GM03348 (cell line): ENCODE measurements at regions not wholly inside any gene's neighbourhood (a gene's known extent, or its start where the extent isn't known, plus 50 kb on each side); places are given as distances from the start of the nearest gene placed in this dataset.
"Not testable (repeated sequence)": the region's sequence is repeated elsewhere in the genome, so short reads cannot be mapped to it uniquely, and the experiment has no call there.

Experiments
- DNase-seq: peaks from one replicate; pipeline ENCODE4 v3.0.0; 2012; ENCODE audit warnings: low spot score

- DNase-seq: no peak
Measured at GRCh38 chr13:97520061-97520460, 86.1 kb downstream of the RAP2A start.

- no peak for DNase-seq
Measured at GRCh38 chr13:97520866-97521265, 86.9 kb downstream of the RAP2A start.

GRCh38 chr13:97521726-97522125 lies 87.8 kb downstream of the RAP2A start:
- DNase-seq: no peak

GRCh38 chr13:97522243-97522642 lies 88.3 kb downstream of the RAP2A start:
- no peak for DNase-seq

GRCh38 chr13:97526556-97526955 lies 92.6 kb downstream of the RAP2A start:
- no peak for DNase-seq

GRCh38 chr13:97528518-97528917 lies 94.5 kb downstream of the RAP2A start:
- no peak for DNase-seq

- no peak for DNase-seq
Measured at GRCh38 chr13:97534540-97534939, 100.6 kb downstream of the RAP2A start.

GRCh38 chr13:97535614-97536013 lies 101.6 kb downstream of the RAP2A start:
- no peak for DNase-seq

GRCh38 chr13:97537110-97537509 lies 103.1 kb downstream of the RAP2A start:
- DNase-seq: no peak

- no peak for DNase-seq
Measured at GRCh38 chr13:97538203-97538602, 104.2 kb downstream of the RAP2A start.

GRCh38 chr13:97539651-97540610 lies 106.0 kb downstream of the RAP2A start:
- DNase-seq: no peak

GRCh38 chr13:97540696-97541095 lies 106.7 kb downstream of the RAP2A start:
- no peak for DNase-seq

GRCh38 chr13:97542102-97542685 lies 108.2 kb downstream of the RAP2A start:
- no peak for DNase-seq

GRCh38 chr13:97544031-97544765 lies 110.2 kb downstream of the RAP2A start:
- DNase-seq: no peak

- DNase-seq: not testable (repeated sequence)
Measured at GRCh38 chr13:97544971-97545499, 111.1 kb downstream of the RAP2A start.

- no peak for DNase-seq
Measured at GRCh38 chr13:97548138-97548537, 114.2 kb downstream of the RAP2A start.

GRCh38 chr13:97548711-97549110 lies 114.7 kb downstream of the RAP2A start:
- no peak for DNase-seq

GRCh38 chr13:97549201-97549600 lies 115.2 kb downstream of the RAP2A start:
- DNase-seq: no peak

- no peak for DNase-seq
Measured at GRCh38 chr13:97554496-97554895, 120.5 kb downstream of the RAP2A start.

GRCh38 chr13:97555034-97555433 lies 121.1 kb downstream of the RAP2A start:
- DNase-seq: no peak

GRCh38 chr13:97559030-97559429 lies 125.1 kb downstream of the RAP2A start:
- DNase-seq: no peak

- no peak for DNase-seq
Measured at GRCh38 chr13:97559981-97560380, 126.0 kb downstream of the RAP2A start.

GRCh38 chr13:97561182-97561581 lies 127.2 kb downstream of the RAP2A start:
- no peak for DNase-seq
